Skeletal muscle tissue (tissue), 3 donors: ENCODE measurements at regions not wholly inside any gene's neighbourhood (a gene's known extent, or its start where the extent isn't known, plus 50 kb on each side); places are given as distances from the start of the nearest gene placed in this dataset.
"Not testable (repeated sequence)": the region's sequence is repeated elsewhere in the genome, so short reads cannot be mapped to it uniquely, and the experiment has no call there.

Source experiments
- H3K27ac ChIP-seq: one replicate; pipeline ENCODE4 v1.7.0; 2013; ENCODE audit warnings: mild to moderate bottlenecking, low read depth, low read length, inconsistent platforms
- H3K27me3 ChIP-seq, 3 donors: one replicate each; pipeline ENCODE4 v1.7.0; 2013; ENCODE audit warnings: low read length in 3 of 3; ENCODE audit not compliant: control insufficient read depth in 3 of 3, insufficient read depth in 3 of 3
- H3K36me3 ChIP-seq, 3 donors: one replicate each; pipeline ENCODE4 v1.7.0; 2013; ENCODE audit warnings: low read length in 3 of 3; ENCODE audit not compliant: control insufficient read depth in 3 of 3, insufficient read depth in 3 of 3
- H3K4me1 ChIP-seq, 3 donors: one replicate each; pipeline ENCODE4 v1.7.0; 2013; ENCODE audit warnings: low read length in 3 of 3, mild to moderate bottlenecking in 3 of 3; ENCODE audit not compliant: control insufficient read depth in 3 of 3, insufficient read depth in 3 of 3
- H3K4me3 ChIP-seq, 3 donors: one replicate each; pipeline ENCODE4 v1.7.0; 2013; ENCODE audit warnings: low read length in 3 of 3
- H3K9ac ChIP-seq, 3 donors: one replicate each; pipeline ENCODE4 v1.7.0; 2013; ENCODE audit warnings: low read length in 3 of 3, mild to moderate bottlenecking in 3 of 3, moderate library complexity in 2 of 3, low read depth in 1 of 3
- H3K9me3 ChIP-seq, 3 donors: one replicate each; pipeline ENCODE4 v1.7.0; 2013; ENCODE audit warnings: low read length in 3 of 3; ENCODE audit not compliant: control insufficient read depth in 3 of 3
- donor health status: Osteomylitis.

DNA sequence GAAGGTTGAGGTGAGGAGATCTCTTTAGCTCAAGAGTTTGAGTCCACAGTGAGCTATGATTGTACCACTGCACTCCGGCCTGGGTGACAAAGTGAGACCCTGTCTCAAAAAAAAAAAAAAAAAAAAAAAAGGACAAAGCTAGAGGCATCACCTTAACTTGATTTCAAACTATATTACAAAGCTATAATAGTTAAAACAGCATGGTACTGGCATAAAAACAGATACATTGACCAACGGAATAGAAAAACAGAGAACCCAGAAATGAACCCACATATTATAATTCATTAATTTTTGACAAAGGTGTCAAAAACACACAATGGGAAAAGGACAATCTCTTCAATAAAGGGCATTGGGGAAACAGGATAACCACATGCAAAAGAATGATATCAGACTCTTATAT lies 50.8 kb upstream of the MBOAT1 start:
- Histone ChIP-seq H3K27ac (no peak overlapping the region), H3K9ac (no peak overlapping the region), H3K27me3 (no peaks in the 10 kb centered on the region), H3K4me3 (no peak overlapping the region), H3K9me3 (no peaks in the 10 kb centered on the region), H3K4me1 (no peaks in the 10 kb centered on the region), H3K36me3 (no peaks in the 10 kb centered on the region)

DNA sequence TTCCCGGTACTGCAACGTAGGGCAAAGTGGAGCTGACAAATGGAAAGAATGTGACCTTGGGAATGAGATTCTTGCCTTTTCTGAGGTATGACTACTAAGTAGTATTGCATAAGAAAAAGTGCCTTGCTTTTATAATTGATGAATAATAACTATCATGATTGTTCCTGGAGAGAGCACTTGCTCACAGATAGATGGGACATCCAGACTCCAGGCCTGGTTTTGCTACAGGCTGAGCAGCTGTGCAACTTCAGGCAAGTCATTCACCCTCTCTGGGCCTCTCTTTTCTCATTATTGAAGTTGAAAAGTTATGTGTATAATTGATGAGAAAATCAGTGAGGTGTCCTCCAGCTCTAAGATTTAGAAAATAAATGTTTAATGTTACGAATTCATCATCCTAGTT lies 53.6 kb upstream of the MBOAT1 start:
- Histone ChIP-seq H3K9ac (no peak overlapping the region), H3K27me3 (no peaks in the 10 kb centered on the region), H3K27ac (no peak overlapping the region)

DNA sequence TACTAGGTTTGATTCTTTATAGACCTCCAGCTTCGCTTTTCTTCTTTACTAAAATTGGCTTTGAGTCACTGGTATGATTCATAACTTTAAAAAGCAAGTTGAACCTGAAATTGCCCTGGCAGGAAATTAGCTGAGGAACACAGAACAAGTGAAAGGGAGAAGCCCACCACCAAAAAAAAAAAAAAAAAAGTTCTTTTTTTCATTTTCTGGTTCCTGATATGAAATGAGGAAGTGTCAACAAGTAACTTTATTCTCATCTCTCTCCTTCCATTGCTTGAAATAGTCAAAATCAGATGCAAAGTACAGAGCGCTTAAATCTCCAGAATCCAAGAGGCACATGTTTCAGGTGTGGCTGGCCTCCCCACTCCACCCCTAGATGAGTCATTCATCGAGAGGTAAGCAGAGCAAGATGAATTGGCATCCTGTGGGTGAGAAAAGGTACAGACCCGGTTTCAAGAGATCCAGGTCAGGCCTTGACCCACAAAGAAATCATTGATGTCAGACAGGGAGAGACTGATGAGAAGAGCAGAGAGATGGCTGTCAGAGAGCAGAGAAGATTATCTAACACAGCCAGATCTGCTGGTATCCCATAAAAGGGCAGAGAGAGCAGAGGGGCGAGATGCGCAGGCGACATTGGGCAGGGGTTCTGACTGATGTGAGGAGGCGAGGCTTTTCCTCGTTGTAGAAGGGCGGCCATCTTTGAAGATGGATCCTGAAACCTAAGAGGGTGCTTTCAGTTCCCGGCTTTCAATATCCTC lies 54.8 kb upstream of the MBOAT1 start:
- H3K27me3 ChIP-seq, result no peaks in the 10 kb centered on the region
- no peaks in the 10 kb centered on the region for H3K9me3 ChIP-seq
- H3K4me3 ChIP-seq, result no peak overlapping the region
- no peak overlapping the region for H3K27ac ChIP-seq
- no peak overlapping the region for H3K9ac ChIP-seq
- no peaks in the 10 kb centered on the region for H3K4me1 ChIP-seq
- no peaks in the 10 kb centered on the region for H3K36me3 ChIP-seq

More for the DNA sequence above, 53.6 kb upstream of the MBOAT1 start:
- Histone ChIP-seq H3K9me3 (no peaks in the 10 kb centered on the region), H3K4me3 (no peak overlapping the region), H3K4me1 (no peaks in the 10 kb centered on the region), H3K36me3 (no peaks in the 10 kb centered on the region)

DNA sequence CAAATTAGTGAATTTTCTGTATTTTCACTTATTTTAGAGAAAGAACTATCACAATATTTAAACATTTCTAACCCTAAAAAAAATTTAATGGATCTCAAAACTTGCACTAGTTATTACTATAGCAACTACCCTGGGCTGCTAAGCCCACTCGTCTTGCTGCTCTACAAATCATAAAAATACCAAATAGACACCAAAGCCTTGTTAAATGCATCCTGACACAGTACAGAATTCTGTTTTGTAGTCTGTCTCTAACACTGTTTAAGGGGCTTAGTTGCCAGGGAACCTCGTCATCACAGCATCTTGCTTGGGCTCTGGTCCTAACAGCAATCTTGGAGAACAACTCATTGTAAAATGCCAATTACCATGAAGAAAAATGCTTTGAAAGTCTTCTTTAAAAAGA lies 56.9 kb upstream of the MBOAT1 start:
- no peaks in the 10 kb centered on the region for H3K27me3 ChIP-seq
- H3K4me3 ChIP-seq, result no peak overlapping the region
- H3K36me3 ChIP-seq, result no peaks in the 10 kb centered on the region
- H3K9ac ChIP-seq, result no peak overlapping the region
- no peaks in the 10 kb centered on the region for H3K9me3 ChIP-seq
- H3K4me1 ChIP-seq, result no peaks in the 10 kb centered on the region
- no peak overlapping the region for H3K27ac ChIP-seq

DNA sequence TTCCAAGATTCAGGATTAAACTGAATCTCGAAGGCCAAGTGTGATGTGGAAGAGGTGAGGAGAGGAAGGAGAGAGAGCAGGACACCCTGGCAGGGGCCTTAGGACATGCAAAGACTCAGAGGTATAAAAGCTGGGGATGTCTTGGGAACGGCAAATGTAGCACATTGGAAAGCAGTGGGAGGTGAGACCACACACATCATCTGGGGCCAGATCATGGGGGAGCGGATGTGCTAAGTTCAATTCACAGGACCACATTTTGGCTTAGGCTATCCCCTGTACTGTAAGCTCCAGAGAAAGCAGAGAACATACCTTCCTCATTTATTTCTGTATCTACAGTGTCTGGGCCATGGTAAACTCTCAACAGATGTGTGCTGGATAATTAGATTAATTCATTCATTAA lies 59.5 kb upstream of the MBOAT1 start:
- Histone ChIP-seq H3K4me3 (no peak overlapping the region), H3K27me3 (no peaks in the 10 kb centered on the region), H3K9me3 (no peaks in the 10 kb centered on the region), H3K27ac (no peak overlapping the region), H3K36me3 (no peaks in the 10 kb centered on the region), H3K9ac (no peak overlapping the region), H3K4me1 (no peaks in the 10 kb centered on the region)

DNA sequence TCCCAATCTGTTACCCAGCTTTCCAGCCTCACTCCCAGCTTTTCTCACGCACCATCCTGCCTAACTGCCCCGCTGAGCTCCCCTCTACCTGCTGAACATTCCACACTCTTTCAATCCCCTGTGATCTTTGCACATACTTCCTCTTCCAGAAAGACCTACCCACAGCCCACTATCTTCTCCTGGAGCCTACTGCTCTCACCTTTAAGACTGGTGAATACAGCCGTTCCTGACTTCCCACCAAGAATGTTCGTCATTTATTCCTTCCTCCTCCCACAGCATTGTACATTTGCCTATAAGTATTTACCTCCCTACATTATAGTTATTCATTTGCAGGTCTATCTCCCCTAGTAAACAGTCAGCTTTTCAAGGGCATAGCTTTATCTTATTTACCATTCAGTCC lies 61.9 kb upstream of the MBOAT1 start:
- H3K9me3 ChIP-seq, result no peaks in the 10 kb centered on the region
- H3K27me3 ChIP-seq, result peaks cover 7 to 11% (median 8%) of the 10 kb centered on the region in 3 donors
- H3K4me1 ChIP-seq, result no peaks in the 10 kb centered on the region
- no peak overlapping the region for H3K27ac ChIP-seq
- no peak overlapping the region for H3K4me3 ChIP-seq
- no peak overlapping the region for H3K9ac ChIP-seq
- H3K36me3 ChIP-seq, result no peaks in the 10 kb centered on the region

DNA sequence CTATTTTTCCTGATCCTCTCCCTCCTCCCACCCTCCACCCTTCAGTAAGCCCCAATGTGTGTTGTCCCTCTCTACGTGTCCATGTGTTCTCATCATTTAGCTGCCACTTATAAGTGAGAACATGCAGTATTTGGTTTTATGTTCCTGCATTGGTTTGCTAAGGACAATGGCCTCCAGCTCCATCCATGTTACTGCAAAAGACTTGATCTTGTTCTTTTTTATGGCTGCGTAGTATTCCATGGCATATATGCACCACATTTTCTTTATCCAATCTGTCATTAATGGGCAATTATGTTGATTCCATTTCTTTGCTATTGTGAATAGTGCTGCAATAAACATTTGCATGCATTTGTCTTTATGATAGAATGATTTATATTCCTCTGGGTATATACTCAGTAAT lies 63.6 kb upstream of the MBOAT1 start:
- H3K9me3 ChIP-seq, H3K4me1 ChIP-seq, H3K9ac ChIP-seq, H3K27ac ChIP-seq, H3K4me3 ChIP-seq, H3K36me3 ChIP-seq: not testable (repeated sequence)
- H3K27me3 ChIP-seq, result peaks cover 7 to 15% (median 9%) of the 10 kb centered on the region in 3 donors

DNA sequence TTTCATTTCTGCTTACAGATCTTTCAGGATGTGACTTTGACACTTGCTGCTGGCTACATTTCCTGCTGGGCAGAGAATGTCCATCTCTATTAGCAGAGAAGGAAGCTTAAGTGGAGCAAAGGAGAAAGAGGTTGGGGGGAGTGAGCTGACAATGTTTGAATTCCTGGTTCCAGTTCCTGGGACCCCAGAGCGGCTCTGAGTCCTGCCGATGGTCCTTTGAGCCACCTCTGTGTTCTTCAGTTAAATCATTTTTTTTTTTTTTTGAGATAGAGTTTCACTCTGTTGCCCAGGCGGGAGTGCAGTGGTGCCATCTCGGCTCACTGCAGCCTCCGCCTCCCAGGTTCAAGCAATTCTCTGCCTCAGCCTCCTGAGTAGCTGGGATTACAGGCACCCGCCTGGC lies 65.5 kb upstream of the MBOAT1 start:
- not testable (repeated sequence) for H3K4me1 ChIP-seq, H3K27ac ChIP-seq, H3K4me3 ChIP-seq, H3K9ac ChIP-seq, H3K9me3 ChIP-seq, H3K36me3 ChIP-seq
- H3K27me3 ChIP-seq, result peaks cover 7 to 15% (median 9%) of the 10 kb centered on the region in 3 donors

DNA sequence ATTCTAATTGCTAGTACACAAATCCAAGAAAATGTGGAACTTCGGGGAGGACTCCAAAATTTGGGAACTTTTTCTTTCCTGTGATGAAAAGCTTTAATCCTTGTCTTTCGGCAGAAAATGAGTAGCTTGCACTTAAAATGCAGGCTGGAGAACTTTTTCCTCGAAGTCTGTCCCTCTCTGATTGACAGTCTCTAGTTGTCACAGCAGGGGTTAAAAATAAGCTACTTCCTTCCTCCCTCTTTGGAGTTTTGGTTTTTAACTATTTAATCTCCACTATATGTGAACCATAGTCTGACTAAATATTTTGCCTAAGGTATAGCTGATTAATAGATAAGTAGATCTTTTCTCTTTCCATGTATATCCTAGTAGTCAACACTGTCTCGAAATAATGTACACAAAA lies 66.8 kb upstream of the MBOAT1 start:
- no peaks in the 10 kb centered on the region for H3K9me3 ChIP-seq

DNA sequence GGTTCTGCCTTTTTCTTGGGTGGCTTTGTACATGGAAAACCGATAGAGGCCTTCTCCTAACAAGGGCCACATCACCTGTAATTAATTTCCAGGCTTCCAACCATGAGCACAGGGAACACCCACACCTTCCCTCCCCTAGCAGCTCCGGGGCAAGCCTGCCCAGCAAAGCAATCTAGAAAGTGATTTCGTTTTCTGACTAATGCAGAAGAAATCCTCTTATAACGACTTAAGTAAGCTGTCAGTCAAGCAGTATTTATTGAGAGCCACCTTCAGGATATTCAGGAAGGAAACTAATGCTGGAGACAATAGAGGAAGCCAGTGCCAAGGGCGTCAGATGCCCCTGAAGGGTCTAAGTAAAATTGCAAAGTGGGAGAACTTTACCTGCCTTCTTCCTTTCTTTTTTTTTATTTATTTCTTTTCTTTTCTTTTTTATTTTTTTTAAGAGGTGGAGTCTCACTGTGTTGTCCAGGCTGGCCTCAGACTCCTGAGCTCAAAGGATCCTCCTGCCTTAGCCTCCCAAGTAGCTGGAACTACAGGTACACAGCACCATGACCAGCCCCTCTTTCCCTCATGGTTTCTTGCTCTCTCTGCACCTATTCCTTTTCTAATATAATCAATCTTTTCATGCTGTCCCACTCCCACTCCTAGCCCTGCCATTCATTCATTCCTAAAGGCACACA lies 67.5 kb upstream of the MBOAT1 start:
- H3K36me3 ChIP-seq, result no peaks in the 10 kb centered on the region
- no peak overlapping the region for H3K9ac ChIP-seq
- no peak overlapping the region for H3K4me3 ChIP-seq
- no peaks in the 10 kb centered on the region for H3K4me1 ChIP-seq
- H3K27me3 ChIP-seq, result peaks cover 7 to 15% (median 9%) of the 10 kb centered on the region in 3 donors
- no peaks in the 10 kb centered on the region for H3K9me3 ChIP-seq
- H3K27ac ChIP-seq, result no peak overlapping the region

More for the DNA sequence above, 66.8 kb upstream of the MBOAT1 start:
- Histone ChIP-seq H3K9ac (no peak overlapping the region), H3K4me3 (no peak overlapping the region), H3K4me1 (no peaks in the 10 kb centered on the region), H3K27ac (no peak overlapping the region), H3K27me3 (peaks cover 7 to 15% (median 9%) of the 10 kb centered on the region in 3 donors), H3K36me3 (no peaks in the 10 kb centered on the region)
